G401 (cell line): ENCODE measurements at regions not wholly inside any gene's neighbourhood (a gene's known extent, or its start where the extent isn't known, plus 50 kb on each side); places are given as distances from the start of the nearest gene placed in this dataset.

ENCODE experiments used
- DNase-seq: peaks from one replicate; pipeline ENCODE4 v3.0.0-alpha.2; 2015; ENCODE audit warnings: low spot score
- in situ Hi-C: cut with HindIII; loops from 2 replicates; pipeline ENCODE4 v1.10.0; 2016; ENCODE audit warnings: low sequenced_read_pairs, mixed read lengths

DNA sequence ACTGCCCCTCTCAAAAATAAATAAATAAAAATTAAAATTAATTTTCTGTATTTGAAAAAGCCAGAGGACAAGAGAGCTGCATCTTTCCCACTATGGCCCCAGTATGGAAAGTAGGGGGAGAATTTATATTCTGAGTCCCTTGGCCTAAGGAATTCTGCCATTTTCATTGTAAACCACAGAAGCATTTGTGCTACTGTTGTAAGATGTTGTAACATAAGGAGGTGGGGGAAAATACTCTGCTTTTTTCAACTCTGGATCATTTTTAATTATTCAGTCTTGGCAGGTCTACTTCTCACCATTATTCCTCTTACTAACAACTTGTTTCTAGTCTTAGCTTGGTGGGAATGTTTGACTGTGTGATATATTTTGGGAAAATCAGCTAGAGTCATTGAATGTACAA is 52.3 kb upstream of the APC start:
- in situ Hi-C loops, result no loop called here
- DNase-seq, result no peak

DNA sequence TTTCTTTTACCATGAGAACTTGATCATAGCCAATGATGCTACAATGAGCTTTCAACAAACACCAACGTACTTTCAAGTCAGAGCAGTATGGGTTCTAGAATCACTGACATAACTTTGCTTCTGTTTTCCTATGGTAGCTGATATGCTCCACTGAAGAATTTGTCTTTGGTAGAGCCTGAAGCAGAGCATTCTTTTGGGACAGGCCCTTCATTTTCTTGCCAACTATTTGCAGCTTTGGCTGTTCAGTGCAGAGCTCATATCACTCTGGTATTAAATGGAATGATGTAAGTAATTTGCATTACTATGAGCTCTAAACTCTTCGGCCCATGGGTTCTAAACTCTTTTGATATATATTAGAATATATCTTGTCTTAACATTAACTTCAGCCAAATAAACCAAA is 51.8 kb upstream of the APC start:
- in situ Hi-C loops, result no loop called here
- no peak for DNase-seq

- no peak for DNase-seq
- in situ Hi-C loops, result no loop called here
These were observed 51.0 kb upstream of the APC start for GRCh38 chr5:112686675-112687074.

GRCh38 chr5:112687306-112687705 is 50.4 kb upstream of the APC start:
- in situ Hi-C loops, result no loop called here
- no peak for DNase-seq
